ENCODE measurements at regions not wholly inside any gene's neighbourhood (a gene's known extent, or its start where the extent isn't known, plus 50 kb on each side); places are given as distances from the start of the nearest gene placed in this dataset.
"Not testable (repeated sequence)": the region's sequence is repeated elsewhere in the genome, so short reads cannot be mapped to it uniquely, and the experiment has no call there.

- ATAC-seq, result no peak
Observed at GRCh38 chrX:38943120-38943519, 141.9 kb downstream of the MID1IP1 start.

DNA sequence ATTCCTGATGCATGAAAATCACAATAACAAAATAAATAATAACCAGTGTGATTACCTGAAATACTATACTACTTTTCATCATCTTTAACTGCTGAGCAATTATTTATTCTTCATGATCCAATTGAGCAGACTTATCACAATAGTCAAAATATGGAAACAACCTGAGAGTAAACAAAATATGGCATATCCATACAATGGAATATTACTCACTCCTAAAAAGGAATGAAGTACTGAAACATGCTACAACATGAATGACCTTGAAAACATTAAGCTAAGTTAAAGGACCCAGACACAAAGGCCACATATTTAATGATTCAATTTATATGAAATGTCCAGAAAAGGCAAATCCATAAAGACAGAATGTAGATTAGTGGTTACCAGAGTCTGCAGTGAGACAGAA is 146.8 kb downstream of the MID1IP1 start:
- no peak for ATAC-seq

GRCh38 chrX:38954520-38954919 is 153.3 kb downstream of the MID1IP1 start:
- no peak for ATAC-seq

DNA sequence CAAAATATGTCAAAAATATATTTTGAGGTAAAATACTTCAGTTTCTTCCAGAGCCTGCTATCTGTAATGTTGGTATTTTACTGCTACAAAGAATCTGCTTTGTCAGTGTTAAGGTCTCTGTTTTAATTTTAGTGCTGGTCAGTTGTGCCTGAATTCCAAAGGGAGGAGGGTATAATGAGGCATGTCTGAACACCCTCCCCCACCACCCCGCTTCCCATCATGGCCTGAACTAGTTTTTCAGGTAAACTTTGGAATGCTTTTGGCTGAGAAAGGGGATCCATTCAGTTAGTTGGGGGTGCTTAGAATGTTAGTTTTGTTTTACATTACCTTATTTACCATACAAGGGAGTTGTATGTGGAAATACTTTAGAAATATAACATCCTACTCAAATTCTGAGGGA is 158.5 kb downstream of the MID1IP1 start:
- ATAC-seq, result no peak

- no peak for ATAC-seq
Observed at GRCh38 chrX:38960137-38960536, 158.9 kb downstream of the MID1IP1 start.

GRCh38 chrX:38961936-38962335 is 160.7 kb downstream of the MID1IP1 start:
- ATAC-seq, result no peak

DNA sequence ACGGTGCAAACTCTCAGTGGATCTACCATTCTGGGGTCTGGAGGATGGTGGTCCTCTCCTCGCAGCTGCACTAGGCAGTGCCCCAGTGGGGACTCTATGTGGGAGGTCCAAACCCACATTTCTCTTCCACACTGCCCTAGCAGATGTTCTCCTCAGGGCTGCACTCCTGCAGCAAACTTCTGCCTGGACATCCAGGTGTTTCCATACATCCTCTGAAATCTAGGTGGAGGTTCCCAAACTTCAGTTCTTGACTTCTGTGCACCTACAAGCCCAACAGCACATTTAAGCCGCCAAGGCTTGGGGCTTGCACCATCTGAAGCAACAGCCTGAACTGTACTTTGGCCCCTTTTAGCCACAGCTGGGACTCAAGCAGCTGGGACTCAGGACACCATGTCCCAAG is 162.0 kb downstream of the MID1IP1 start:
- not testable (repeated sequence) for ATAC-seq

DNA sequence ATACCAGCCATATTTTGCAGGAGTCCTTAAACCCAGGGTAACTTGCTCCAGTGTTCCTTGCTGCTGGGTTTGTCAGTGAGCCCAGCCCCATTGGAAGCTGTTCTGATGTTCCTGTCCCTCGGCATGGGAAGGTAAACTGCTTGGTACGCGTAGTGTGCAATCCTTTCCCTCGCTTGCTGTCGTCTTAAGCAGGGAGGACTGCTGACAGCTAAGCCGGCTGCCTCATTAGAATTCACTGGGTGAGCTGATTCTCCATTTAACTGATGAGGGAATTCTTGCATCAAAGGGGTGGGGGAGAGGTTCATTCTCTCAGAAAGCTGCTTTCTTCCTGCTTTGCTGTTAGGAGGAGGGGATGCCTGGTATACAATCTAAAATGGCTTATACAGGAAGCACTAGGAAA is 164.6 kb downstream of the MID1IP1 start:
- ATAC-seq, result no peak

DNA sequence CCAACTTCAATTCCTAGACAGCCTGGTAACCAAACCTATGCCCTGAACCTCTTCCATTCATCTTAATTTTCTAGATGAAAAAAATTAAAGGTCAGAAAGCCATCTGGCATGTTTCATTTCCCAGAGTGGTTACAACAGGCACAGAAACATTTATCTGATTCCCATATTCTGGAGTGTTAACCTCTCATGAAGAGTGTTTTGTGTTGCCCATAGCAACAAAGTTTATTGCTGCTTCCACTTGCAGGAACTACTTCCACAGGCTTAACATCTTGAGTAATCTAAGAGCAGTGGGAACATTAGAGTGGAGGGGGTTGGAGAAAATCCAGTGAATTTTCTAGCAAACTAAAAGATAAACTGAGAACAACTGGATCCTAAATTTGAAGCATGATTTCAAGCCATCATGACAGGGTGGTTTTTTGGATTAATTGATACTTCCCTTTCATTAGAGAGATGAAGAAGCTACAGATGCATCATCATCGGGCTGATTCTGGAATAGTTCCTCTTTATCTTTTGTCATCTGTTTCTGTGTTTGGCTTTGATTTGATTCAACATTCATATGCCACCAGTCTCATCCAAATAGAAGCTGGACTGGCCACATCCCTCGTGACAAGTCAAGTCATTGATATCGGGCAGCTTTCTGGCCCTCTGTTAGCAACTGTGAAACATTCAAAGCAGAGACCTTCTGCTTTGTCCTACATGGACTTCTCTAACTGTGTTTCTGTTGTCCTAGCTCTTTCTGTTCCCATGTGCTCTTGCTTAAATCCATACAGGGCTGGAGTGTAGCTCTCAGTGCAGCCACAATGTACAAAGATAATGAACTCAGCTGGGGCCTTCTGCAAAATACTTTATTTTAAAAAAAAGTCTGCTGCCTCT is 167.3 kb downstream of the MID1IP1 start:
- ATAC-seq, result no peak

GRCh38 chrX:38970074-38970473 is 168.8 kb downstream of the MID1IP1 start:
- ATAC-seq, result no peak

- no peak for ATAC-seq
Observed at GRCh38 chrX:38970845-38971244, 169.6 kb downstream of the MID1IP1 start.

GRCh38 chrX:38973322-38973721 is 172.1 kb downstream of the MID1IP1 start:
- no peak for ATAC-seq

DNA sequence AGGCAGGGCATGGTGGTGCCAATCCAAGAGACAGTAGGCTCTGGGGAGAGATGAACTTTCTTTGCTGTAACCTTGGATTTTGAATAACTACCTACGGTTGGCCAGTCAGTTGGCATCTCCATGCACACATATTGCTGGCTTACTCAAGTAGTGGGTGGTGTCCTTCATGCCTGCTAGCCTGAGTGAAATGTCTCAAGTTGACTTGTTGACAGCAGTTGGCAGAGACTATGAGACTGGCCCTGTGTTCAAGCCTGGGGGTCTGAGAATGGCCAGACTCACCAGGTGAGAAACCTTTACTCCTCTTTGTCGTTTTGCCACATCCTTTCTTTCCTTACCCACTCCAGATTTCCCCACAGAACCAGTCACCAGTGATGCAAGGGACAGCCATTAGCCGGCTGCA is 173.3 kb downstream of the MID1IP1 start:
- no peak for ATAC-seq

DNA sequence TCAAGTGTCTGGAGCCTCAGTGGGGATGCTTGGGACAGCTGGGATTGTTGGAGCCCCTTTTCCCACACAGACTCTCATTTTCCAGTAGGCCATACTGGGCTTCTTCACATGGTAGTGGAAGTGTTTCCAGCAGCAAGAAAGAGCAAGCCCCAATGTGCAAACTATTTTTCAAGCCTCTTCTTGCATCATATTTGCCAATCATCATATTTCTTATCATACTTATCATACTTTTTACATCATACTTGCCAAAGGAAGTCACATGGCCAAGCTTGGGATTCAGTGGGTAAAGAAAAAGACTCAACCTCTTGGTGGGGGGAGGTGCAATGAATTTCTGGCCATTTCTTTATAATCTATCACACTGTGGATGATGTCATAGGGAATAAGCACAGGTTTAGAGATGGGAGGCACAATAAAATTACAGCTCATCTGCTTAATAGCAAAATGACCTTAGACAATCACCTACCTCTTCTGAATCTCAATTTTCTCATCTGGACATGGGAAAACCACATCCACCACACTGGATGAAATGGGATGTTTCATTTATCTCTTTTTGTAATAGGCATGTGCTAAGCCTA is 174.2 kb downstream of the MID1IP1 start:
- ATAC-seq, result no peak

DNA sequence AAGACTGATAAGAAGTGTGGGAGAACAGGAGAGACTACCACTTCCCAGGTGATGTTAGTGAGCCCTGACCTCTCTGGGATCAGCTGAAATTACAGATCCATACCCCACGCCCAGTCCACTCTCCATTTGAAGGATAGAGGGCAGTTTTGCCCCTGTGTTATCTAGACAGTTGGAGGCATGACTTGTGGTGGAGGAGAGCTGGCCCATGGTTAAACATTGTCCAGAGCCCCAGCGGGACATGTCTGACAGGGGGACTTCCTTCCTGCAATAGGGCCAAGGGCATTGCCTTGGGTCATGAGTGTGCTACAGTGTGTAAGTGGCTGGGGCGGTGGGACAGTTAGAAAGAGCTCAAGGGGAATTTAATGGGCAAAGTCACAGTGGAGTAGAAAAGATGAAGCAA is 181.1 kb downstream of the MID1IP1 start:
- no peak for ATAC-seq

GRCh38 chrX:38982843-38983242 is 181.6 kb downstream of the MID1IP1 start:
- ATAC-seq, result no peak

DNA sequence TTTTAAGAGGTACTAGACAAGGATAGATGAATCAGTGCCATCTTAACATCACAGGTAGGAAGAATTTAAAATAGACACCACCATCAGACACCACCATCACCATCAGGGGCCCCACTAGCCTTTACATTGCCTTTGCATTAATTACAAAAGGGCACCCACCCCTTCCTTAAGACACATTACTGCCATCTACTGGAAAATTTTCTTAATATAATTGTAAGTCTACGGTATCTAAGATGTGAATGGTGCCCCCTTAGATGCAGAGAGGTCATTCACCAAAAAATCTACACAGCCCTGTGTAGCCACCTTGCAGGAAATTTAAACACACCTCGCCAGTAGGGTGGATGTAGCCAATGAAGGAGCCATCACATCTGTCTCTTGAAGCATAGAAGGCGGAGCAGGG is 184.1 kb downstream of the MID1IP1 start:
- ATAC-seq, result no peak

DNA sequence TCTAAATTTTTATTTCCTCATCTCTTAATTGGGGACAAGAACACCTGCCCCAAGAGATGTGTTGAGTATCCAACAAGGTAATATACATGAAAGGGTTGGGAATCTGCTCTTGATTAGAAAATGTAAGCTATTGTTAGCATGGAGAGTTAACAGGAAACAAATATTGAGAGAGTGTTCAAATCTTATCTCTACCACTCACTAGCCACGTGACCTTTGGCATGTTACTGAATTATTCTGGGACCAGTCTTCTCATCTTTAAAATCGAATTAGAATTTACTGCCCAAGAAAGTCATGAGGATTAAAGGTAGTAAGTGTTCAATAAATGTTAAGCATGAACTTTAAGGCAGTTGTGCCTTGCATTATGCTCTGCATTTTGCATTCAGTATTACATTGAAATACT is 184.7 kb downstream of the MID1IP1 start:
- ATAC-seq, result no peak

DNA sequence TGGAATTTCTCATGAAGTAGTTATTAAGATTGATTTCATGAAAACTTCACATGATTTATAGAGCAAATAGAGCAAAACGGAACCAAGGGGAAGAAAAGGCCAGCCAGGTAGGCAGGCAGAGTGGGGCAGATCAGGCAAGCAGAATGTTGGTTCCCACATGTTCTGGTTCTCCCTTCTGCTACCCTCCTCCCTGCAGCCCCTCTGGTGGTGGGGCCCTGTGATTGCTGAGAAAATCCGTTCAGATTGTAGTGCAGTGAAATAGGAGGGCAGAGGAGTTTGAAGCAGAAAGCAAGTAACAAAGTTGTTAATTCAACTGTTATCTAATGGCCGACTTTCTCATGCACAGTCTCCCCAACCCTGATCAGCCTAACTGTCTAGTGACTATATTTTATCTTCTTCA is 185.3 kb downstream of the MID1IP1 start:
- ATAC-seq, result no peak

DNA sequence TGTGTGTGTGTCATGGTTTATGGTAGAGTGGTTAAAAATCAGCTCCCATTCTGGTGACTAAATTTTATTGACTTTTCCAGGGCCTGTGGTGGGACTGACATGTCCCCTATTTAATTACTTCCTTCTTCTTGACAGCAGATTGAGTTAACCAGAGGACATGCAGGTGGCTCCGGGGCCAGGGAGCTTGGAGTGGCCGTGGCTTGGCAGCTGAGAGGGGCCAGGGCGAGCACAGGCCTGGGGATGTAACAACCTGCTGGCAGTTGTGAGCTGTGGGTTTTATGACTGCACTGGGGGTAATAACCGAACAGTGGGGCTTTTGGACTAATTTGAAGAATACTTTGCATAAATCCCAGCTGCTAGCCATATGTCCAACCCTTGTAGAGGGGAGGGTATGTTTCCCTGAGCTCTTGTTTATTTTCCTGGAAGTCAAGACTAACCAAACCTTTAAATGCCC is 186.0 kb downstream of the MID1IP1 start:
- no peak for ATAC-seq

DNA sequence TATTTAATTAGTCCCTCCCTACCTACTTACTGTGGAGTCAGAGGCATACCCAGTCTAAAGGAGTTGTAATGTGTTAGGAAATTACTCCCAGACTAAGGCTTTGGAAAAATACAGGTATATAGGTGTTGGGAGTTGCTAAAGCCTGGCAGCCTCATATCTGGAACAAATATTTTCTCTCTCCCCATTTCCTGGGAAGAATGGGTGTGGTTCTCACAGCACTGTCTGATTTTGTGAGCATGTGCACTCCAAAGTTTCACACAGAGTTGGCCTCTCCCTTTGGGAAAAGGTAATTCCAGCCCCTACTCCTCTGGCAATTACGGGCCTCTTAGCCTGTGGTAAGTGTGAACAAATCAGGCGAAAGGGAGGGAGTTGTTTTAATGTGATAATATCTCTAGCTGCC is 187.0 kb downstream of the MID1IP1 start:
- no peak for ATAC-seq

GRCh38 chrX:38989076-38989475 is 187.8 kb downstream of the MID1IP1 start:
- no peak for ATAC-seq

DNA sequence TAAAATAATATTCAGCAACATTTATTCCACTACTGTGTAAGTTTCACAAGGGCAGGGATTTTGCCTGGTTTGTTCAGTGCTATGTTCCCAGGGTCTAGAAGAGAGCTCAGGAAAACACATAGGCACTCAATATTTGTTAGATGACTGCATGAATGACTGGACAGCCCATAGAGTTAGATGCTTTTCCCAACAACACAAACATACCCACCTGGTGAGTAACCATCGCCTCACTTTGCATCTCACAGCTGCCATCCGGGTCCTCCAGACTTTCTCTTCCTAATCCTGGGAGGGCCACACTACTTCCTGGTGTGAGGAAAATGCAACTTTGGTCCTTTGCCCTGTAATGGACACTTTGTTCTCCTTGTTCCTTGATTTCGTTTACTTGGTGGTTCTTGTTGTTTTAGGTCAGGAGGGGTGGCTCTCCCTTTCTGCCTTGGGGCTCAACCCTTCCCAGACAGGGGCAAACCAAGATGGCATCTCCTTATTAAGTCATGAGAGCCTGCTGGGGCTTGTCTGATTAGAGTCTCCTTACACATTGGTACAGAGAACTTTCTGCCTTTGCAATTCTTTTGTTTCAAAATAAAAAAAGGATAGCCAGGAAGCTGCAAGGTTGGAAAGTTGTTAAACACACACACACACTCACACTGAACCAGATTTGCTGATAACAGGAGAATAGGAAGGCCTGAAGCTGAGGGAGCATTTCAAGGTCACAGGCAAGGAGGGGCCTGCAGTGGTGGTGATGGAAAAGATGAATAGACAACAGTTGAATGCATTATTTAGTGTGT is 190.6 kb downstream of the MID1IP1 start:
- ATAC-seq, result peak; percentile 58

Data from esophagus mucosa (tissue), 1 donor.